Left lung (tissue), 4 donors: ENCODE measurements at regions not wholly inside any gene's neighbourhood (a gene's known extent, or its start where the extent isn't known, plus 50 kb on each side); places are given as distances from the start of the nearest gene placed in this dataset.

Experiments used
- ATAC-seq: fragments of 200-7000 bp; cut with Tn5 transposase; one replicate; pipeline ENCODE4 v1.9.1; 2020; ENCODE audit warnings: moderate library complexity
- DNase-seq, 4 donors: peaks; one replicate each; pipeline ENCODE4 v3.0.0-alpha.2; 2013 to 2020
- H3K27ac ChIP-seq, 2 donors: fragments of 200-600 bp; sonication (generic) in 1 of 2; one replicate each; pipeline versions ENCODE4 v1.5.0 to v1.8.0; 2020 to 2021
- H3K27me3 ChIP-seq, 2 donors: fragments of 200-600 bp; sonication (generic) in 1 of 2; one replicate each; pipeline versions ENCODE4 v1.5.0 to v1.8.0; 2020 to 2021
- H3K36me3 ChIP-seq, 2 donors: fragments of 200-600 bp; sonication (generic) in 1 of 2; one replicate each; pipeline versions ENCODE4 v1.5.0 to v1.8.0; 2020 to 2021
- H3K4me1 ChIP-seq, 2 donors: fragments of 200-600 bp; one replicate each; pipeline ENCODE4 v1.8.0; 2021
- H3K4me3 ChIP-seq, 2 donors: fragments of 200-600 bp; sonication (generic) in 1 of 2; one replicate each; pipeline versions ENCODE4 v1.5.0 to v1.8.0; 2020 to 2021; ENCODE audit warnings: mild to moderate bottlenecking in 1 of 2
- H3K9me3 ChIP-seq, 2 donors: fragments of 200-600 bp; sonication (generic) in 1 of 2; one replicate each; pipeline versions ENCODE4 v1.5.0 to v1.8.0; 2020 to 2021
- intact Hi-C, 2 donors: fragments of 100-400 bp; cut with DNase I; formaldehyde crosslinking; loops; one replicate each; pipeline versions ENCODE4 v1.11.2 to v1.14.2; 2022
- TF ChIP-seq, protein P1 (sequence below), 2 donors: fragments of 200-600 bp; sonication (generic) in 1 of 2; IDR thresholded peaks; one replicate each; pipeline versions ENCODE4 v1.5.0 to v1.8.0; 2021; ENCODE audit warnings: antibody characterized with exemption in 2 of 2
- donor health status: DM: no; HTN: yes; CAD: no.
- donor health status: DM: no; HTN: no; CAD: no.

- no peaks in the 10 kb centered on the region for H3K4me1 ChIP-seq
- no peaks in the 10 kb centered on the region for H3K27me3 ChIP-seq
- TF ChIP-seq, protein P1, sequence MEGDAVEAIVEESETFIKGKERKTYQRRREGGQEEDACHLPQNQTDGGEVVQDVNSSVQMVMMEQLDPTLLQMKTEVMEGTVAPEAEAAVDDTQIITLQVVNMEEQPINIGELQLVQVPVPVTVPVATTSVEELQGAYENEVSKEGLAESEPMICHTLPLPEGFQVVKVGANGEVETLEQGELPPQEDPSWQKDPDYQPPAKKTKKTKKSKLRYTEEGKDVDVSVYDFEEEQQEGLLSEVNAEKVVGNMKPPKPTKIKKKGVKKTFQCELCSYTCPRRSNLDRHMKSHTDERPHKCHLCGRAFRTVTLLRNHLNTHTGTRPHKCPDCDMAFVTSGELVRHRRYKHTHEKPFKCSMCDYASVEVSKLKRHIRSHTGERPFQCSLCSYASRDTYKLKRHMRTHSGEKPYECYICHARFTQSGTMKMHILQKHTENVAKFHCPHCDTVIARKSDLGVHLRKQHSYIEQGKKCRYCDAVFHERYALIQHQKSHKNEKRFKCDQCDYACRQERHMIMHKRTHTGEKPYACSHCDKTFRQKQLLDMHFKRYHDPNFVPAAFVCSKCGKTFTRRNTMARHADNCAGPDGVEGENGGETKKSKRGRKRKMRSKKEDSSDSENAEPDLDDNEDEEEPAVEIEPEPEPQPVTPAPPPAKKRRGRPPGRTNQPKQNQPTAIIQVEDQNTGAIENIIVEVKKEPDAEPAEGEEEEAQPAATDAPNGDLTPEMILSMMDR (IDR thresholded peaks at IDR 0.05): no peak
- DNase-seq: peak in 1 of 4 donors; percentile 59
- no peaks in the 10 kb centered on the region for H3K36me3 ChIP-seq
- no peaks in the 10 kb centered on the region for H3K9me3 ChIP-seq
- ATAC-seq: no peak
- H3K27ac ChIP-seq: no peak overlapping the region
- no peak overlapping the region for H3K4me3 ChIP-seq
- intact Hi-C loops: no loop called here
These were observed 103.7 kb downstream of the CTTN start for GRCh38 chr11:70501933-70502540.

DNA sequence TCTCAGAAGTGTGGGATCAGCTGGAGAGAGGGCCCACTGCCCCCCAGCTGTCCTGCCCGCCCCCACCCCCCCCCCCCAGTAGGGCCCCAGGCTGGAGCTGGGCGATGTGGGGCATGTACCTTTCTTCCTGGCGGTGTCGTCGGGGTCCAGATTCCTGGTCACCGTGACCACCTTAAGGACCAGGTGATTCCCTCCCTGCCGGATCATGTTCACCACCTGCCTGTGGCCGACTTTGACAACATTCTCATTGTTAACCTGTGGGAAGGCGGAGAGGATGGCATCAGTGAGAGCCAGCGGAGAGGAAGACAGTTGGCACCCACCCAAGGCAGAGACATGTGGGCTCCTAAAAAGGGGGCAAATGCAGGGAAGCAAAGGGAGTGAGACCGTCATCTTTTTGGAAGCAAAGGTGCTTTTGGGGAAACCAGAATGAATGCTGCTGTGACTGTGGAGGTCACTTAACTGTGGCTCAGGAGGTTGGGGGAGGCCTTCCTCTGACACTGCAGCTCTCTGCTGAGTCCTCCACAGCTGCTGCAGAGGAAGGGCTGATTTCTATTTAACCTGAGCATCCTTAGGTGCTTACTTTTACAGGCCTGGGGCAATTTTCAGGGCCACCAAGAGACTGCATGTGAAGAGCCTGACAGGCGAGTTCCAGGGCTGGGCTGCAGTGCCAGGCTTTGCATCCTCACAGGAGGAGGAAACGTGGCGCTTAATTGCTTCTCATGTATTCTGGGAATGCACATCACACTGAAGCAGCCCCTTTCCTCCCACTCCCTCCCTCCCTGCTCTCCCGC is 104.5 kb downstream of the CTTN start:
- Histone ChIP-seq H3K36me3 (no peaks in the 10 kb centered on the region), H3K4me3 (no peak overlapping the region), H3K27ac (no peak overlapping the region), H3K27me3 (no peaks in the 10 kb centered on the region), H3K4me1 (no peaks in the 10 kb centered on the region), H3K9me3 (no peaks in the 10 kb centered on the region)
- no peak for ATAC-seq
- TF ChIP-seq, protein P1 (IDR thresholded peaks at IDR 0.05): no peak
- DNase-seq: peak in 1 of 4 donors; percentile 0
- intact Hi-C loops: no loop called here

DNA sequence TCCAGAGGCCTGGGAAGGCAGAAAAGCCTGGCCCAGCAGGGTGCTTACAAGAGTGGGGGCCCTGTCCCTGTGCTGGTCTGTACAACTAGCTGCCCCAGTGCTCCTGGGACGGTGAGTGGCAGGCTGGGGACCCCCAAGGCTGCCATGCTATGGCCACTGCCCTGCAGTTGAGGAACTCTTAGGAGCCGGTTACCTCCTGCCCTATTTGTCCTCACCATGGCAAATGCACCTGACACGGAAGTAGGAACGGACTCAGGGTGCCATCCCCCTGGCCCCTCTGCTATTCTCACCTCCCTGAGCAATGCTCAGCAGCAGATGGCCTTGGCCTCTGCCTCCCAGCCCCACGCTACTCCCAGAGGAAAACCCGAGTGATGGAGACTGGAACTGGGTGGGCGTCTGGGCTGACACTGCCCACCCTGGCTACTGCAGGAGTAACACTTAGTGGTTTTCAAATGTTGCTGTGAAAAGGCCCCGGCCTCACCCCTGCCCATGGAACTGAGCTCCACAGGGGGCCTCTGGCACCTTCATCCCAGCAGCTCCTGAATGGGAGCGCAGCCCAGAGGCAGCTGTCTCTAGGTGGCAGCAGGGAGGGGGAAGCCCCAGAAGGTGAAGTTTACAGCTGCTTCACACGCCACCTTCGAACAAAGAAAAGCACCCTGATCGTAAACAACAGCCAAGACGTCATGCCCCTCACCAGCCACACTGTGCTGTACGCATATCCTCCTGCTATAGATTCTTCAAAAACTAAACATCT is 105.3 kb downstream of the CTTN start:
- DNase-seq: peak in 1 of 4 donors; percentile 51
- Histone ChIP-seq H3K4me3 (no peak overlapping the region), H3K4me1 (no peaks in the 10 kb centered on the region), H3K36me3 (no peaks in the 10 kb centered on the region), H3K9me3 (no peaks in the 10 kb centered on the region), H3K27ac (no peak overlapping the region), H3K27me3 (no peaks in the 10 kb centered on the region)
- intact Hi-C loops: no loop called here
- no peak for ATAC-seq
- TF ChIP-seq, protein P1 (IDR thresholded peaks at IDR 0.05): no peak

GRCh38 chr11:70504246-70505020 is 106.1 kb downstream of the CTTN start:
- H3K27ac ChIP-seq: no peak overlapping the region
- peak in 1 of 4 donors; percentile 53 for DNase-seq
- TF ChIP-seq, protein P1 (IDR thresholded peaks at IDR 0.05): no peak
- no peaks in the 10 kb centered on the region for H3K9me3 ChIP-seq
- no peaks in the 10 kb centered on the region for H3K36me3 ChIP-seq
- intact Hi-C loops: no loop called here
- ATAC-seq: no peak
- no peaks in the 10 kb centered on the region for H3K4me1 ChIP-seq
- no peak overlapping the region for H3K4me3 ChIP-seq
- no peaks in the 10 kb centered on the region for H3K27me3 ChIP-seq
